ENCODE measurements at regions not wholly inside any gene's neighbourhood (a gene's known extent, or its start where the extent isn't known, plus 50 kb on each side); places are given as distances from the start of the nearest gene placed in this dataset.

- DNase-seq (ENCODE audit: low spot score): no peak
Measured at GRCh38 chr2:226077031-226077430, 677.5 kb downstream of the NYAP2 start.

DNA sequence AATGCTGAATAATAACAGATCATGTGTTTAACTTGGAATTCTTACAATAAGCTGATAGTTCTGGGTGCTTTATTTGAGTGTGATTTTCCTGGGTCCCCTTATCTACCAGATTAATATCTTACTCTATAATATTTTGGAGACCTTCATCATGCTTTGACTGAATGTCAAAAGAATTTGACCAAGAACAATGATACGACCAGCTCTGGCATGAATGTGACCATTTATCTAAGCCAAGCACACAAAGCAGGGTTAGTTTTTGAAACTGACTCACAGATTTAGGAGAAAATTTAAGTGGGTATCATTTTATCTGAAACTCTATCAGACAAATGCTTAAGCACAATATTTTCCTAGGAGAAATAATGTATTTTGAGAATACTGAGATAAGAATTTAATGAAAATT lies 677.0 kb downstream of the NYAP2 start:
- DNase-seq (ENCODE audit: low spot score): no peak

- no peak for DNase-seq (ENCODE audit: low spot score)
Measured at GRCh38 chr2:226074391-226074790, 674.9 kb downstream of the NYAP2 start.

DNA sequence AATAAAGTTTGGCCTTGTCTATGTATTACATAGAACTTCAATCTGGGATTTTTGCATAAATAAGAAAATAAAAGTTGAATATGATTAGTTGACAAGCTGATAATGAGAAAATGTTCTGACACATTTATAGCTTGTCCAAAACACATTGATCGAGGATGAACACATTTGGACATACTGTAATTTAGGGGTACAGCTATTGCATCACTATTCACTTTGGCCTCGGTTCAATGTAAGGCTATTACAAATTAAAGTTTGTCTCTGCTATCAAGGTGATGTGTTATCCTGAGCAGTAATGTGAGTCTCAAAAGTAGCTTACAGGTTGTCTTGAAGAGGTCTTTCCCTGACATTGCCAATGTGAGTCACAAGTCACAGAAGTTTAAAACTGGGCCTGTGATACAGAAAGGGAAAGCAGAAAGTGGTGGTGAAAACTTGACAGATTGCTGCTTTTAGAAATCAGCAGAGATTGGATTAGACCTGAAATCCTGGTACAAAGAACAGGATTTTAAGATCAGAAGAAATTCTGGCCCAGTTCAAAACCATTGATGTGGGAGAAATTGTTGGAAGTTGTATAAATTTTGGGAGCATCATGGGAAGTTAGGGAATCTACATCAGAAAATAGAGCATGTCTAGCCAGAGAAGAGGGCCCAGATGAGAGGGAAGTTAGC lies 674.1 kb downstream of the NYAP2 start:
- DNase-seq (ENCODE audit: low spot score): no peak

DNA sequence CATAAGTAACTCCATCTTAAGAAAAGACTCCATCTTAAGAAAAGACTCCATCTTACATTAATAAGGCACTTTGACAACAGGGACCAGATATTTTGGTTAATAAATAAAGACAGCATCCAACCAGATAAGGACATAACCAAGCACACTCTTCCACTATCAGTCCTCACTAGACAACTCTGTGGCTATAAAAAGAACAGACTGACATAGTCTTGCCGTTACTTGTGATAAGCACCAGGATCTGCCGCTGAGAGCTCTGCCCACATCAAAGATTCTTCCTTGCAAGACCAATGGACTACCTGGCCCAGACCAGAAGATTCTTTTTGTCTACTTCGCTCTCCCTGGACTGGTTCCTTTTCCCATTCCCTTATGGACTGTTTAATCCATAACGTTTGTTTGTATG lies 667.4 kb downstream of the NYAP2 start:
- no peak for DNase-seq (ENCODE audit: low spot score)

DNA sequence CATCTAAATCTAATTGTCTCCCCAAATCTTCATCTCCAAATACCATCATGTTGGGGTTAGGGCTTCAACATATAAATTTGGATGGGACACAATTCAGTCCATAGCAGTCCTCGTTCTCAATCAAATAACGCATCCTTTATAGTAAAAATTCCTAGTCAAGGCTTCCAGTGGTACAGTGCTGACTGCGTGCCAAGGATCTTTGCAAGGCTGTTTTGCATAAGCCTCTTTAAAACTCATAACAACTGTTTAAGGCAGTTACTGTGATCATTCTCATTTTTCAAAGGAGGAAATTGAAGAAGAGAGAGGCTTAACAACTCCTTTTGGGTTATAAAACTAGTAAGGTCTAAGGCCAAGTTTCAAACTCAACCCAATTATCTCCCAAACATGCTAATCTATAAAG lies 666.9 kb downstream of the NYAP2 start:
- no peak for DNase-seq (ENCODE audit: low spot score)

DNA sequence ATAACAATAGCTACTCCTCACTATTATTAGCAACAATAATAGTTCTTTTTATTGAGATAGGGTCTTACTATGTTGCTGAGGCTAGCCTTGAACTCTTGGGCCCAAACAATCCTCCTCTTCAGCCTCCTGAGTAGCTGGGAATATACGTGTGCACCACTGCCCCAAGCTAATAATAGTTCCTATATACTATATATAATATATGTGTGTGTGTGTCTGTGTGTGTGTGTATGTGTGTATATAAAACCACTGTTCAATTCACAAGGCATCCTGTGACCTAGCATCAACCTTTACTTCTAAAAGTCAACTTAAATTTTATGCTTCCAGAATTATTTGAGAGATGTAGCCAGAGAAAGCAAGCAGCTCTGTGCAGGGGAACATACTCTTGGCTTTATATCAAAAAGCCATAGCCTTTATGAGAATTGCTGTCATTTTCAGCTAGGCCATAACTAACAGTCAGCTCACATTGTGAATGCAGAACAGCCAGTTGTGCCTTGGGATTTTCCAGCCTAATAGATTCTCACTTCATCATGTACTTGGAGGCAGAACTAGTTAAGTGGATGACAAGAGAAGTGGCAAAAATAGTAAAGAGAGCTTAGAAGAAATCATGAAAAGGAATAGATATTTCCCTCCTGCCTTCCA lies 665.5 kb downstream of the NYAP2 start:
- no peak for DNase-seq (ENCODE audit: low spot score)

DNA sequence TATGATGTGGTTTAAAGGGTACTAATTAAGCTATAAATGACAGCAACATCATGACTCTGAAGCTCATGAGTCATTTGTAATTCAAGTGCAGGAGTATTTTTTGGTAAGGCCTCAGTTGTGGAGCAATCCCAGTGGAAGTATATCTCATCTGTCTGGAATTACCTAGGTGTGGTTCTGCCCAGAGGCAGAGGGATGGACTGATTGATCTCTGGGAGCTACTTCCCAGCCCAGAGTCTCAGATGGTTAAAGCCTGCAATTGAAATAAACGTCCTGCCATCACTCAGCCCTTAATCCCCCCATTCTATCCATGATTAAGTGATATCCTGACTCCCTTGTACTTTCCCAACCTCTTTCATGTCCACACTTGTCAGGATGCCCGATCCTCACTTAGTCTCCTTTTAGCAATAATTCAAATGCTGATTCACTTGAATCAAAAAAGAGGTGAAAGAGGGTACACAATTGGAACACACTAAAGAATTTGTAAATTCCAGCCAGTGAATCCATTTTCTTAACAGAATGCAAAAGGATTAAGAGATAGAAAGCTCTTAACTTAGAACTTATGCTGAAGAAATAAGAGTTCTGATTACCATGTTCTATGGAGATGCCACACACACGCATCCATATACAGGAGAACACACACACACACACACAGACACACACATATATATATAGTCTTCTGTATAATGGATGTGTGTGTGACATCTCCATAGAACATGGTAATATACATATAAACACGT lies 664.4 kb downstream of the NYAP2 start:
- DNase-seq (ENCODE audit: low spot score): no peak

DNA sequence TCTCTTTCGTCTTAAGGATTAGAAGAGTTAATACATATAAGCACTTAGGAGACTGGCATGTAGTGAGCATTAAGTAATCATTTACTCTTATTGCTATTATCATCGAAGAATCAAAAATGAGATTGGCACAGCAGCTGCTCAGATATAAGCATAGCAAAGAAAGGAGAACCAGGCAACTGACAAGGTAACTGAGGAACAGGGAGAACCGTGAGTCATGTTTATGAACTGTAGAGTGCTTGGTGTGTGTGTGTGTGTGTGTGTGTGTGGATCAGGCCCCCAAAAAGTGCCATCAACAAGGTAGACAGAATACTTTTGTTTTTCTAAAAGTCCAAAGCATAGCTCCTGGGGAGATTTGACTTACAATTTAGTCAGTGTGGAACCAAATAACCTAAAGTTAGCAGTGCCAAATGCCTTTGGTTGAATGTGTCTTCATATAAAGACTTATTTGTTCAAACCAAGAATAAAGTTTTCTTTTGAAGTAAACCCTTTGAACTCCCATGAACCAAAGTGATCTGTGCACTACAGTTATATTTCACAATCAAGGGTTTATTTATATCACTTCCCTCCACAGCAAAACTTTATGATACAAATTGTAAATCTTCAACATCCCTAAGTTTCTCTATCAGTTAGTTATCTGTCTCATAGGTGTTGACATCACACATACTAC lies 660.6 kb downstream of the NYAP2 start:
- no peak for DNase-seq (ENCODE audit: low spot score)

DNA sequence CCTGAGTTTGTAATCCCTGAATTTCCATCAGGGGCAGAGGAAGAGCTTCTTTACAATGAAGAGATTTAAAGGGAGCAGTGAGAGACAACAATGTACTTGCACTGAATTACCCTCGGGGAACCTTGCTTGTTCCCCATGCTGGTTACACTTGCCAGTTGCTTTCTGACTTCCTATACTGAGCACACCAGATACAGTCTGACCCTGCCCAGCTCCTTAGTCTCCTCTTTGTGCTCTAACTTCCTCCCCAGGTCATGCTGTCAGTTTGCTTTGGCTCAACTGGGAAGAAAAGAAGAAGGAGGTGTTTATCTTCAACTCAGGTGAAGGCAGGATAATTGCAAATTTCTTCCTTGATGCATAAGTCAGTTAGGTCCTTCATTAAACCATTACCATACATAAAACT lies 658.4 kb downstream of the NYAP2 start:
- DNase-seq (ENCODE audit: low spot score): no peak

- no peak for DNase-seq (ENCODE audit: low spot score)
Measured at GRCh38 chr2:226057365-226057764, 657.9 kb downstream of the NYAP2 start.

DNA sequence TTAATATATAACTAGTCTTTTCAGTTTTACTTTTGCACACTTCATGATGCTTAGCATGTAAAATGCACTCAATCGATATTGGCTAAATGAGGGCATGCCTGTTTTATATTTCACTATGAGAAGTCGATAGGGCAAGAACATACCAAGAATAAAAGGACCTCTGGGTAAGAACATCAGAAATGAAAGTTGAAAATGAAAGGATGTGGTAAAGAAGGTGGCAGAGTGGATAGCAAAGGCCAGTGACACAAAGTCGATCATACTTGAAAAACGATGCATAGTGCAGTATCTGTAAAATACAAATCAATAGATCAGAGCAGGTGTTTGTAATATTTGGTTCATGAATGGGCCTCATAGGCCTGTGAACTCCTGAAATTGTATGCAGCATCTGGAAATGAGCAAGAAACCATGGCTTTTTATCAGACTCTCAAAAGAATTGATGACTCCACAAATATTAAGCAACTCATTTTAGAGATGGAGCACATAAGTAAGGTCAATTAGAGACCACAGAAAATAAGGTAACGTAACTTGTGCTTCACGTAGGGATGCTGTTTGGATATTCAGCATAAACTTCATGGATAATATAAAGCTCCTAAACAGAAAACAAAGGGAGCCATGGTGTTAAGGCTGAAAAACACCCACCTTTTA lies 653.4 kb downstream of the NYAP2 start:
- no peak for DNase-seq (ENCODE audit: low spot score)

DNA sequence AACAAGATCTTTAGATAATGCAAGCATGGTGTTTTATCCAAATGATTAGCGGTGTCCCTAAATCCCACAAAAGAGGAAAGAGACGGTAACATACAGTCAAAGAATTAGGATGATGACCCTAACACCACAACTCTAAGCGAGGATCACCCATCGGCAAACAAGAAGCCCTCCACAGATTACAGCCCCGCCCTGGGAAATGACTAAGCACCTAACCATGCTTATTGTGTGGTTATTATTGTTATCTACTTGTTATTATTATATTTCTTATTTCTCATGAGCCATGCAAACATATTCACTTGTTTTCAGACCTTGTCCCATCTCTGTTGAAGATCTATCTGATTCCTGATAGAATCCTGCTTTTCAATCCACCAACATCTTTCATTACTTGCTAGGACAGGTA lies 651.3 kb downstream of the NYAP2 start:
- DNase-seq (ENCODE audit: low spot score): no peak

DNA sequence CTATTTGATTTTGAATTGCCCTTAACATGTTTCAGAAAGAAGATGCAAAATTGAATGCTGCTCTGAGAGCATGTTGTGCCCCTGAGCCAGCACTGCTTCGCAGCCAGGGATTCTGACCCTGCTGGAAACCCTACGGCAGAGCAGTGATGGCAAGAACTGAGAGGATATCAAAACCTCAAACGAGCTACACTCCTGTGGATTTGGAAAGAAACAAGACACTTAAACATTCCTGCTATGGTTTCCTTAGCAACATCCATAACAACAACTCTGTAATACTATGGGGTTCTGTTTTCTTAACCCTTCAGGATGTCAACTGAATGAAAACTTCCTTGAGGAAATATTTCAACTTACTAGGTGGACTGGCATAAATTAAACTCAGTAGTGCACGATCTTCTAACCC lies 649.1 kb downstream of the NYAP2 start:
- DNase-seq (ENCODE audit: low spot score): no peak

- DNase-seq (ENCODE audit: low spot score): no peak
Measured at GRCh38 chr2:226045080-226045479, 645.6 kb downstream of the NYAP2 start.

- no peak for DNase-seq (ENCODE audit: low spot score)
Measured at GRCh38 chr2:226040344-226040900, 640.9 kb downstream of the NYAP2 start.

GRCh38 chr2:226037526-226037925 lies 638.0 kb downstream of the NYAP2 start:
- no peak for DNase-seq (ENCODE audit: low spot score)

DNA sequence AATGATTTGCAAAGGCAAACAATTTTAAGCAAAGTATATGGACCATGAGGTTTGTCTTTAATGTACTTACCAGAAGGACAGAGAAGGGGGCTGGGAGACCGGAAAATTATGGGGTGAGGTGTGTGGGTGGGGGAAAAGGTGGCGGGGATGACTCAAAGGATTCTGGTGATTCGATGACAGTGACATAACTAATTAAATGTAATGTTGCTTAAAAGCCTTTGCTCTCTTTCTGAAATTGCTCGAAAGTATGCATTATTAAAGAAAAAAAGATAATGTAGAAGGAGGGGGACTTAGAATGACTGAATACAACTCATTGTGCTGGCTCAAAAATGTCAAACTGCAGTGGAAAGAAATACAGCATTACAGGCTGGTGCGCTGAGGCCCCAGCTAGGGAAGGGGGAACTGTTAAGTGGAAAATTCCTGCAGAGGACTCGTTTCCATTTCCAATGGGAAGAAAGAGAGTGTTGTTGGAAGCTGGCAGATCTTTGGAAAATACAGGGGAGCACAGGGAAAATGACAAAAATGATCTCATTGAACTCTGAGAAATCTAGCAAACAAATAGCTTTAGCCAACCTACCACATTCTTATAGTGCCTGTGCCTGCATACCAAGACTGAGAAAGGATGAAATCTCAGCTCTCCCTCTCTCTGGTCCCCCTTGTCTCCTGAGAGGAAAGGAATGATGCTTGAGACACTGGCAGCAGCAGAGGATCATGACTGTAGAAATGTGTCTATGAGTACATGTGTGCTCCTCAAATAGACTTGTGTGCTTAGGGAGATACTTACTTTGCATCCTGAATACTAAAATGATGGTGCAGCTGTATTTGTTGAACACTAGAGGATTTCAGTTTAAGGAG lies 632.4 kb downstream of the NYAP2 start:
- DNase-seq (ENCODE audit: low spot score): peak; percentile 20

DNA sequence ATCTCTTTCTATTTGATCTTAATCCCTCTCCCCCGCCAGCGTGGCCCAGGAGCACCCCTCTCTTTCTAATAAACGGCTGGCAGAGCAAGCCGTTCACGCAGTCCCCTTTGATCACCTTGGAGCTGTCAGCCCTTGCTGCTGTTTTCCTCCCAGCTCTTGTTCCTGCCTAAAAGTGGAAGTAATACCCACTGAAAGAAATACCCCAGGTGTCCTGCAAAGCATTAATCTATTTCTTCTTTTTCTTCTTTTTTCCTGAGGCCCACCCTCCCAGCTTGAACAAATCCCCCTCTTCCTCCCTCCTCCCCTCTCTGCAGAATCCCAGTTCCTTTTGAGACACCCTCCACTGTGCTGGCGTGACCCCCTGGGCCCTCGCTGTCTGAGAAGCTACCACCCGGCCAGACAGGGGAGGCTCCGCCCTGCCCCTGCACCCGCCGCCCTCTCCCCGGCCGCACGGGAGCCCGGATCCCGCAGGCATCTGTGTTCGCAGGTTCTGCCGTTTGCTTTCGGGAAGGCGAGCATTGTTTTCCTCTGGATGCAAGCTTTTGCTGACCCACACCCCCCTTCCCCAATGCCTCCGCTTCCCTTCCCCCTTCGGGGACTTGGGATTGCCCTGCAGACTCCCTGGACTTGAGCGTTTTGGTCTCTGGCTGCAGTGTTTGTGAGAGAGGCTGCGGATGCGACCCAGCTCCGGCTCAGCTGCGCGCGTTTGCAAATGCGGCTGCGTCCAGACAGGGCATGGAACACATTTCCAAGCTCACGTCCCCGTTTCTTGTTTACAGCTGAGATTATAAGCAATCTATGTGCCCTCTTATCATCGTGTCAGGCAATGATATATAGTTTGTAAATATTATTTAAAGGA lies 631.5 kb downstream of the NYAP2 start:
- peak; percentile 42 for DNase-seq (ENCODE audit: low spot score)

DNA sequence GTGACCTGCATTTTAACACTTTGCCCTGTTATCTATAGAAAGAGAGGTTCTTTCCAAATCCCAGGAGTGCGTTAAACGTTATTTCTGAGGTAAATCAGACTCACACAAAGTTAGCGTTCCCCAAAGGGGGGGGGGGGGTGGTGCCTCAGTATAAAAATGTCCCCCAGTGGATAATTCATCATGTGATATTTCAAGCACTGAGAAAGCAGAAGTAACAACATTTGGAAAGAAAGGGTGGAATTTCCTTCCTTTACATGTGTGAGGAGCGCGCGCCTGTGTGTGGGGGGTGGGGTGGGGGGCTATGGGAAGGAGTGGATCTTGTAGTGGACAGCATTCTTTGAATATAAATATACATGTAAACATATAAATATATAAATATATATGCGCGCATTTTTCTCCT lies 630.9 kb downstream of the NYAP2 start:
- no peak for DNase-seq (ENCODE audit: low spot score)
